Activated CD8-positive, alpha-beta memory T cell treated with anti-CD3 and anti-CD28 coated beads, Interleukin-2, amount 10 ng/mL, durations not matched to agents 7 days and 5 days (primary cell): ENCODE measurements at regions not wholly inside any gene's neighbourhood (a gene's known extent, or its start where the extent isn't known, plus 50 kb on each side); places are given as distances from the start of the nearest gene placed in this dataset.

Experiments used
- ATAC-seq: fragments of 150-1000 bp; cut with Tn5 transposase; one replicate; pipeline ENCODE4 v1.10.0; 2021; ENCODE audit warnings: moderate library complexity
- CTCF ChIA-PET: fragments of 350-600 bp; sonication (Branson Sonifier 250); formaldehyde crosslinking; loops from one replicate; lab custom pipeline; 2021; ENCODE audit warnings: antibody characterized with exemption; lab: Charles Lee
- DNase-seq: peaks from one replicate; pipeline ENCODE4 v3.0.0-alpha.2; 2020
- H3K27ac Mint-ChIP-seq: one replicate; pipeline ENCODE4 v1.8.0; 2021; ENCODE audit warnings: mild to moderate bottlenecking, mixed read lengths
- H3K27me3 Mint-ChIP-seq: one replicate; pipeline ENCODE4 v1.8.0; 2021; ENCODE audit warnings: mixed read lengths
- H3K36me3 Mint-ChIP-seq: one replicate; pipeline ENCODE4 v1.8.0; 2021; ENCODE audit warnings: mild to moderate bottlenecking, mixed read lengths
- H3K4me1 Mint-ChIP-seq: one replicate; pipeline ENCODE4 v1.8.0; 2021; ENCODE audit warnings: mixed read lengths
- H3K4me3 Mint-ChIP-seq: one replicate; pipeline ENCODE4 v1.8.0; 2021; ENCODE audit warnings: mild to moderate bottlenecking, moderate library complexity, mixed read lengths
- H3K9me3 Mint-ChIP-seq: one replicate; pipeline ENCODE4 v1.8.0; 2022; ENCODE audit warnings: low read depth, mixed read lengths

DNA sequence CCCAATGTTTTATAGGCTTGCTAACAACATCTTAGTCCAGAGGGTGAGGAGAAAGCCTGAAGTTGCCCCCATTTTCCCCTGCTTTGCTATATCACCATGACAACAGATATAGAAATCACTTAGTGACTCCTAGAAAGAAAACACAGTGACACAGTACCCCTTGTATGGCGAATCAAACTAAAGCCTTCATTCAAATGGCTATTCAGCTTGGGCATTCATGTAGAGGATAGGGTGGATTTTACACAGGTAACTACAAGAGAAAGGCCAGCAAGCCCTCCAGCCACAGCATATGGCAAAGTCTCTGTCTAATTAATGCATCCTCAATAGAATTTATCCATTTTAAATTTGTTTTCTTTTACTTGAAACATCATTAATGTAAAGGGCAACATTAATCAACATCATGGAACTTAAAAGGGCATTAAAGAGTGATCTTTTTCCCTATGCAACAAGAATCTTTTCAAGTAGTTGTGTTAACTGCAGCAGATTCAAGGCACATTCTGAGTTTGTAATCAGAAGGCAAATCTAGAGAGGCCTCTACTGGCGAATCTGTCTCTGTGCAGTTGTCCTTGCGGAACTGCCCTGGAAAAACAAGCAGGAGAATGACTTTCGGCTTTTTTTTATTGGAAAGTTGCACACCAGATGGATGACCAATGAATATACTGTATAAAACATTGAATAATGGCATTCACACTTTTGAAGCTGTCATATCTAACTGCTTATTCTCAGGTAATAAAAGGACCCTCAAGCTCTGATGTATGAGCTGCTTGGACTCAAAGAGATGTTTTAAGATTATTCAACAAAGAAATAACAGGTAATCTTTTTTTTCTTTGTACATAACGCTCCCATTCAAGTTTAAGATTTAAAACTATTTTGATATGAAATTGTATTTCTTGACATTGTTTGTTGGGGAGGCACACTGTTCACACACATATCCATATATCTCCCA is 621.7 kb upstream of the AGTR1 start:
- no peaks in the 10 kb centered on the region for H3K9me3 Mint-ChIP-seq
- CTCF ChIA-PET, result no interaction called here
- no peak for DNase-seq

DNA sequence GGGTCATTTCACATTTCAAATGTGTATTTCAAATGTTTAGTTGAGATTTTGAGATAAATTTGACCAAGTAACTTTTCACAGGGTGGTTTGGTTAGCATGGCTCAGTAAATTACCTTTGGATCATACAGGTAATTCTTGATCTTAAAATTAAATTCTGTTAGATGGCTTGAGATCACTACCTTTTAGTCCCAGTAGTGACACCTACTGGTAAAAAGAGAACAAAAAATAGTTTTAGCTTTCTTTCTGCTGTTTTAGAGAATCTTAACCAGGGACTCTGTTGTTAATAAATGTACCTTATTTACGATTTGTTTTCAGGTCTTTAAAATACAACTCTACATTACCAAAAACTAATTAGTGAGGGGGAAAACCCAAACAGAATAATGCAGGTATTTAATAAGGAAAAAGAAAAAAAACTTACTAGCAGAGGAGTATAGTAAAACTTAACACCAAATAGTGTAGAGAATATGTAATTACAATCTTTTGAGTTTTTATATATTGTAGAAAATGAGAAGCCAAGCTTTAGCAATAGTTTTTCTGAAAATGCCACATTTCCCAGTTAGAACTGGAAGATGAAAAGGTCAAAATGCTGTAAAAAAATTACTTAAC is 620.3 kb upstream of the AGTR1 start:
- H3K4me1 Mint-ChIP-seq, result no peaks in the 10 kb centered on the region
- no peaks in the 10 kb centered on the region for H3K27me3 Mint-ChIP-seq
- no peak for ATAC-seq
- H3K9me3 Mint-ChIP-seq, result no peaks in the 10 kb centered on the region
- no peak overlapping the region for H3K27ac Mint-ChIP-seq
- CTCF ChIA-PET, result no interaction called here
- no peak overlapping the region for H3K4me3 Mint-ChIP-seq
- no peaks in the 10 kb centered on the region for H3K36me3 Mint-ChIP-seq
- no peak for DNase-seq

More for the DNA sequence above, 621.7 kb upstream of the AGTR1 start:
- Mint-ChIP-seq H3K4me1 (no peaks in the 10 kb centered on the region), H3K27me3 (no peaks in the 10 kb centered on the region), H3K36me3 (no peaks in the 10 kb centered on the region), H3K27ac (no peak overlapping the region), H3K4me3 (no peak overlapping the region)
- ATAC-seq, result no peak

DNA sequence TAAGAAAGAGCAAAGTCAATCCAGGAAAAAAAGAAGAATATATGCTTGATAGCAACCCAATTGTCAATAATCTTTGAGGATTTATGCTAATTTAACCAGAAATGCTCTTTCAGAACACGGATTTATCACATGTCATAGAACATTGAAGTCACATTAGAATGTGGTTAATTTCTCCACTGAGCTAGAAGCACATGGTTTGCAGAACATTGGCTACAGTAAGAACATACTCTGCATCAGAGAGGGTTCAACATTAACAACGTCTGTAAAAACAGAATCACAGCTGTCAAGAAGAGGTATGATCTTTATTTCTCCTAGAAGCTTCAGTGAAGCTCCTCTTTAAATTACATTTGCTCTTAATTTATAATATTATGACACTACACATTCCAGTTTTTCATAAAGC is 619.7 kb upstream of the AGTR1 start:
- Mint-ChIP-seq H3K36me3 (no peaks in the 10 kb centered on the region), H3K4me3 (no peak overlapping the region), H3K4me1 (no peaks in the 10 kb centered on the region), H3K27ac (no peak overlapping the region), H3K27me3 (no peaks in the 10 kb centered on the region), H3K9me3 (no peaks in the 10 kb centered on the region)
- DNase-seq (no peak), ATAC-seq (no peak)
- CTCF ChIA-PET, result interaction anchor here (1.3 kb wide), 1 partner anchor 25 kb away, joined by 3 read pairs; no protein-coding TSS in a partner anchor

DNA sequence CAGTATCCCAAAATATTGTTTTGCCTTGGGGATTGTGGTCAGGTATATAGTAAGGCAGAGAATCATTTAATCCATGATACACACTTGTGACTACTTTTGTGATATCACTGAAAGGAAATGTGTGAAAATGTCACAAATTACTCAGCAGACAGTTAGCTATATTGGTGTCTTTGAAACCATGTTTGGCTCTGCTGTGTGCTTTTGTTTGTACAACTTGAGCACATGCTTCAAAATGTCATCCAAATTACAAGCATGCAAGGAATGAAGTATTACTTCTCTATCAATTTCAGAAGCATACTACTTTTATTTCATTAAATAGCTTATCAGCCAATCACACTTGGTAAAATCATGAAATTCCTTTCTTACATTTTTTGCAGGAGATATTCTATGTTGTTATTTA is 619.0 kb upstream of the AGTR1 start:
- no peak for DNase-seq
- no peaks in the 10 kb centered on the region for H3K27me3 Mint-ChIP-seq
- no peaks in the 10 kb centered on the region for H3K36me3 Mint-ChIP-seq
- CTCF ChIA-PET, result interaction anchor here (1.3 kb wide), 1 partner anchor 25 kb away, joined by 3 read pairs; no protein-coding TSS in a partner anchor
- no peak overlapping the region for H3K27ac Mint-ChIP-seq
- ATAC-seq, result no peak
- no peaks in the 10 kb centered on the region for H3K9me3 Mint-ChIP-seq
- no peaks in the 10 kb centered on the region for H3K4me1 Mint-ChIP-seq
- no peak overlapping the region for H3K4me3 Mint-ChIP-seq

DNA sequence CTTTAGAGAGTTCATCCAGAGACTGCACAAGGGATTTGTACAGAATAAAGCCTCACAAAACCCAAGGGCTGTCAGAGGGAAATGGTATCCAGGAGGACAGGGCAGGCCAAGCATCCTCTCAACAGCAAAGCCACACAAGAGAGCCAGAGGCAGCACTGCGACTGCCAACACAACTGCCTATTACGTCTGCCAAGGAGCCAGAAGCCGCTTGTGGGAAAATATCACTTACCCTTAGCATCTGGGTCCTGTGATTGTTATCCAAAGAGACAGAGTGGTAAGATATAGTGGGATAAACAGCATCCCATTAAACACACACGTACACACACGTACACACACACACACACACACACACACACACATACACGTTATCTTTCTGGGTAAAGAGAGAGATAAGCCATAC is 618.3 kb upstream of the AGTR1 start:
- Mint-ChIP-seq H3K27ac (no peak overlapping the region), H3K4me3 (no peak overlapping the region), H3K9me3 (no peaks in the 10 kb centered on the region), H3K27me3 (no peaks in the 10 kb centered on the region), H3K36me3 (no peaks in the 10 kb centered on the region), H3K4me1 (no peaks in the 10 kb centered on the region)
- DNase-seq (no peak), ATAC-seq (no peak)
- CTCF ChIA-PET, result interaction anchor here (1.3 kb wide), 1 partner anchor 24 kb away, joined by 3 read pairs; no protein-coding TSS in a partner anchor

DNA sequence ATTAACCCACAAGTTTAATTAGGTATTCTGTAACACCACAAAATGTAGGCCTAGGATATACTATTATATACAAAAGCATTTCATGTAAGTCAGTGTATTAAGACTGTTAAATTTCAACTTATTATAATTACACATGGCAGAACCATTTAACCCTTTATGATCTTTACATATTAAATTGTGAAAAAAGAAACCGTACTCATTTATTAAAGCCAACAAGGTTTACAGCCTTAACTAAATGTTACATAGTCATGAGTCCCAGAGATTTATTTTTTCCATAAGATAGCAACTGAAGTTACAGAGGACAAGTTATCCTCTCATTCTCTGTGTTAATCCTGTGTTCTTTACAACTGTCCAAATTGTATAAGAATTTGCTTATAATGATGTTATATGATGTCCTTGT is 615.8 kb upstream of the AGTR1 start:
- ATAC-seq, result no peak
- no peaks in the 10 kb centered on the region for H3K27me3 Mint-ChIP-seq
- DNase-seq, result no peak
- no peaks in the 10 kb centered on the region for H3K4me1 Mint-ChIP-seq
- no peaks in the 10 kb centered on the region for H3K36me3 Mint-ChIP-seq
- H3K9me3 Mint-ChIP-seq, result no peaks in the 10 kb centered on the region
- no peak overlapping the region for H3K27ac Mint-ChIP-seq
- no peak overlapping the region for H3K4me3 Mint-ChIP-seq
- CTCF ChIA-PET, result no interaction called here

DNA sequence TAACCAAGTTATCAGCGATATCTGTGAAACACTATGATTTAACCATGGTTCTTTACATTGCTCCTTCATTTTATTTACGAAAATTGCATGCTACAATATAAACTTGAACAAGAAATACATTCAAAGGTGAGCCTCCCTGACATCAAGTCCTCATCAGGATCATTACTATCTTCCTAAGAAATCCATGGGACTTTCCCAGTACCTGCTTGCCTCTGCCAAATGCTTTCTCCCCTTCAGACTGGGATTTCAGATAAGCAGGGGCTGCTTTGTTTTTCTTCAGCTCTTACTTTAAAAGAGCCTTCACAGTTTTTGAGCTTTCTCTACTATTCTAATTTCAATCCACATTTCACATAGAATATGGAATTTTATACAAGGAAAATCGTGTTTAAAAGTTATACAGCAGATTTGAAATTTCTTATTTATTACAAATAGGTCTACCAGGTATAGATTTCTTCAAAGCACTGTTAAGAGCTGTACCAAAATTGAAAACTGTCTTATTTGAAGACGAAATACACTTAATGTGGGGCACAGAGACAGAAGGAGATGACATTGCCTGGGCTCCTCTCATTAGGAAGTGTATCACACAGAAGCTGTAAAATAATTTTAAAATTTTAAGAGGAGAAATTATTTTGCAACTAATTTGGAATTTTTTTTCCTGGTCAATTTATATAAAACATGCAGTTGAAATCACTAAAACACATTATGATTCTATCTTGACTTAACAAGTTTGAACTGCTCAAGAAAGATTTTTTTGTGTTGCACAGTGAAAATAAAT is 615.0 kb upstream of the AGTR1 start:
- no peak overlapping the region for H3K4me3 Mint-ChIP-seq
- H3K27me3 Mint-ChIP-seq, result no peaks in the 10 kb centered on the region
- H3K4me1 Mint-ChIP-seq, result no peaks in the 10 kb centered on the region
- CTCF ChIA-PET, result no interaction called here
- H3K36me3 Mint-ChIP-seq, result no peaks in the 10 kb centered on the region
- H3K27ac Mint-ChIP-seq, result no peak overlapping the region
- ATAC-seq (no peak), DNase-seq (no peak)
- H3K9me3 Mint-ChIP-seq, result no peaks in the 10 kb centered on the region

DNA sequence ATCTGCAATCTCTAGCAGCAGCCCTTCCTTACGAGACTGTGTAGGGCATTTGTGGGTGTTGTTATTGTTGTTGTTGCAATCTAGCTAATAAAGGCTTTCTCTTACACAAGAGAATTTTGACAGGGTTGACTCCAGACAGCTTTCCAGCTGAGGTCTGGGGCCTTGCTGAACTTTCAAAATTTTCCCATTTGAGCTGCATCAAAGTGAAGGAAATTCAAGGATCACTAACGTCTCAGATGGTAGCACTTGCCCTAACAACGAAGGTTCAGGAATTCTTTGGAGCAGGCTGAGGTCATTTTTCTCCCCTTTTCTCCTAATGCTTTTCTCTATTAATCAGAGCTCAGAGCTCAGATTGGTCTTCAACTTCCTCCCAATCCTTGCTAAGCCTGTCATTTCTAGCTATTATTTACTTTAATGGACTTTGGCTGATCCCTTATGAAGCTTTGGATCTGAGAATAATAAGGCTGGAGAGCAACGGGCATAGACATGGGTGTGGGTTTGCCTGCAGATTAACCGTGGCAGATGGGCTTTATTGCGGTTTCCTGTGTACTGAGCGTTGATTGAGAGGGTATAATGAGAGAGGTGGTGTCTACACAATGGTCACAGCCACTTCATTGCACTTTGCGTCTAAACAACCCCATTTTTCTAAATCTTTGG is 614.0 kb upstream of the AGTR1 start:
- no peaks in the 10 kb centered on the region for H3K4me1 Mint-ChIP-seq
- CTCF ChIA-PET, result no interaction called here
- H3K36me3 Mint-ChIP-seq, result no peaks in the 10 kb centered on the region
- H3K27me3 Mint-ChIP-seq, result no peaks in the 10 kb centered on the region
- H3K27ac Mint-ChIP-seq, result no peak overlapping the region
- DNase-seq (no peak), ATAC-seq (no peak)
- H3K9me3 Mint-ChIP-seq, result no peaks in the 10 kb centered on the region
- H3K4me3 Mint-ChIP-seq, result no peak overlapping the region

DNA sequence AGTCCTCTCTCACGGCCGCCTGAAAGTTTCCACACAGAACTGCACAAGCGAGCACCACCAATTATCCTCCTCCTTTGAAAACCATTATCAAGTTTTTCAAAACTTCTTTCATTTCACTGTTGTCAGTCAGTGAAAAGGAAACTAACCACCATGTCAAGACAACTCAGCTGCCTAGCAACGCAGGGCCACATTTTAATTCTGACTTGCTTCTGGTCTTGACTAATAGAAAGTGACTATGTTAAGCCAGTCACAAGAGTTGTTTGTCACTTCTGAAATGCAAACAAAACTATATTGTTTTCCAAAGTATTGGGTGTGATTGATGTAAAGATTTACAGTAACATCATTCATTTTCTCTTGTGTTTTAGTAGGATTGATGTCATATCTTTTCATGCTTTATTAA is 612.8 kb upstream of the AGTR1 start:
- CTCF ChIA-PET, result no interaction called here
- Mint-ChIP-seq H3K27ac (no peak overlapping the region), H3K4me3 (no peak overlapping the region), H3K9me3 (no peaks in the 10 kb centered on the region), H3K27me3 (no peaks in the 10 kb centered on the region), H3K36me3 (no peaks in the 10 kb centered on the region), H3K4me1 (no peaks in the 10 kb centered on the region)
- no peak for DNase-seq
- ATAC-seq, result no peak

DNA sequence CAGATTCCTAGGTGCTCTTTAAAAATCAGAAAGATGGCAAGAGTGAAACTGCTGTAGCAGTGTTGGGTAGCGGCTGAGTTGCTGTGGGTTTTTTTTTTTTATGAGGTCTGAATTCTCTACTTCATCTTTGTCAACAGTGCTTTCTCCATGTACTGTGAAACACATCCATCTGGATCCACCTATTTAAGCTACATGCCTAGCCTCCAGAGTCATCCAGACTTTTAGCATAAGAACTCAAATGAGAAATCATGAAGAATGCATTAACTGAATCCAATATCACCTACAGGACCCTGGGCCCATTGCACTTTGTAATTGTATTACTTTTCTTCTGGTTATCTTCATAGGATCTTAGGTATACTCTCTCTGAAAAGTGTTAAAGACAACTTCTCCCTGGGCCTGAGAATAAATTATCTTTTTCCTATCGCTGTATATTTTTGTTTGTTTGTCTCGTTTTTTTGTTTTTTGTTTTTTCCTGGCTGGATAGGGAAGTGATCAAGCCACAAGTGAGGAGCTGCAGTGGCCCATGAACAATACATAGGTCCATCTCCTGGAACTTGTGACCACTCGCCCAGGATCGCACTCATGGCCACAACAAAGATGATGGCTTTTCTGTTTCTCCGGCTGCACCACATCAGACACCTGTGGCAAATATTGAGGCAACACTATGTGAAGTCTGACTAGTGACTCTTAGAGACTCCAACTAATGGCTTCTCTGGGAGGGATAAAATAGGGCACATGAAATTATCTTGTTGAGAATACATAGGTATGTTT is 609.9 kb upstream of the AGTR1 start:
- no peak for DNase-seq
- no peak for ATAC-seq
- Mint-ChIP-seq H3K27me3 (no peaks in the 10 kb centered on the region), H3K27ac (no peak overlapping the region), H3K9me3 (no peaks in the 10 kb centered on the region), H3K36me3 (no peaks in the 10 kb centered on the region), H3K4me1 (no peaks in the 10 kb centered on the region), H3K4me3 (no peak overlapping the region)
- CTCF ChIA-PET, result no interaction called here

DNA sequence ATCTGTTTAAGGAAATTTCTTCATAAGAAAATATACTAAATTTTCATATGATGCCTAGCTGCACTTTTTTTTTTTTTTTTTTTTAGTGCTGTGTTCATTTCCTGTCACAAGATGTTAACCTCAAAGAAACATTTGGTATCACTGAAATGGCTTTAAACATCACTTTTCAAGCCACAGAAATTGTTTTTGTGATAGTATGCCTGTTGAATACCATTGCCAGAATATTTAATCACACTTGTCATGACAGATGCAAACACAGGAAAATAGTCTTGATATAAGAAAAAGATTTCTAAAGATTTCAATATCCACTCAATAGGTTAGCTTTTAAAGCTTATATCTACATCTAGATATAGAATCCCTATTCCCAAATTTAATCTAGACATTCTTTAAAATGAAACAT is 608.5 kb upstream of the AGTR1 start:
- H3K36me3 Mint-ChIP-seq, result no peaks in the 10 kb centered on the region
- CTCF ChIA-PET, result no interaction called here
- no peak overlapping the region for H3K27ac Mint-ChIP-seq
- H3K4me3 Mint-ChIP-seq, result no peak overlapping the region
- no peak for DNase-seq
- no peaks in the 10 kb centered on the region for H3K27me3 Mint-ChIP-seq
- no peaks in the 10 kb centered on the region for H3K9me3 Mint-ChIP-seq
- ATAC-seq, result no peak
- no peaks in the 10 kb centered on the region for H3K4me1 Mint-ChIP-seq

DNA sequence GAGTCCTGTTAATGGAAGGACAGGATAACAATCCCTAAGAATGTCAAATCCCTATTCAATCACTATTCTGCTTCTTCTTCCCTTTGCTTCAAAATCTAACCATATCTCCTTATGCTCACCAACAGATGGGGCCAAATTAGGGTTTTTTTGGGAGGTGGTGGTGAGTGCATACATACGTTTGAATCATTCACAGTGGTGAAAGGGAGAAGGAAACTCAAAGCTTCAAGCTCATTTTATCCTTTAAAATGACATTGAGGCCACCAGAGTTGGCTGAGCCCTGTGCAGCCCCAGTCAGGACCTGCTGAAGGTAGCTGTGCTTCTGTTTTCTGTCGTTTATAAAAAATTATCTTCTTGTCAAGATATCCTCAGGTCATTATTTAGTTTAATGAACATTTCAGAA is 607.5 kb upstream of the AGTR1 start:
- Mint-ChIP-seq H3K9me3 (no peaks in the 10 kb centered on the region), H3K27me3 (no peaks in the 10 kb centered on the region), H3K36me3 (no peaks in the 10 kb centered on the region), H3K4me1 (no peaks in the 10 kb centered on the region), H3K4me3 (no peak overlapping the region), H3K27ac (no peak overlapping the region)
- CTCF ChIA-PET, result no interaction called here
- DNase-seq (no peak), ATAC-seq (no peak)
